ENCODE measurements at regions not wholly inside any gene's neighbourhood (a gene's known extent, or its start where the extent isn't known, plus 50 kb on each side); places are given as distances from the start of the nearest gene placed in this dataset.

DNA sequence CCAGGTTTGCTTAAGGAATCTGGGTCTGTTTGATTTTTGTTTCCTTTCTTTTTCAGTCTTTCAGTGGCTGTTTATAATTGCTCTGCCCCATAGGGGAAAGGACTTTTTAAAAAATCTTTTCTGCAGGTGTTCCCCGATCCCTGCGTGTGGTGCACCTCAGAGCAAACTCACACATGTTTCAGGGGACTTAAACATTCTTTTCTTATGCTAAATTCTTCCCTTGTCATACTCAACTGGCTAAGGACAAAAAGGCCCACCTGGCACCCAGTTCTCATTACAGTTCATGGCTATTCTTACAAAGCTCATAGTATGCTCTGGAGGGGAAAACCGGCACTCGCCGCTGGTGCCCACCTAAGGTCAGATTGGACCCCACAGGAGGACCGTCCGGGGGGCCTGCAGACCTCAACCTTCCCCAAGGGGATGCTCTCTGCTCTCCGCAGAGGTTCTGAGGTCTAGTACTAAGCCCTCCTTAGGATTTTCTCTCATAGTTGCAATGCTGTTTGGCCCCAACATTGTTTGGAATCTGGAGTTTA, 220.3 kb downstream of the HGF start:
- Mint-ChIP-seq H3K27ac (no peak overlapping the region), H3K4me1 (no peaks in the 10 kb centered on the region), H3K9me3 (peaks cover 18% of the 10 kb centered on the region), H3K4me3 (no peak overlapping the region), H3K27me3 (ENCODE audit: low read depth, poor library complexity) (no peaks in the 10 kb centered on the region), H3K36me3 (ENCODE audit: low read depth) (no peaks in the 10 kb centered on the region)
- DNase-seq = no peak
- TF ChIP-seq, protein P1, sequence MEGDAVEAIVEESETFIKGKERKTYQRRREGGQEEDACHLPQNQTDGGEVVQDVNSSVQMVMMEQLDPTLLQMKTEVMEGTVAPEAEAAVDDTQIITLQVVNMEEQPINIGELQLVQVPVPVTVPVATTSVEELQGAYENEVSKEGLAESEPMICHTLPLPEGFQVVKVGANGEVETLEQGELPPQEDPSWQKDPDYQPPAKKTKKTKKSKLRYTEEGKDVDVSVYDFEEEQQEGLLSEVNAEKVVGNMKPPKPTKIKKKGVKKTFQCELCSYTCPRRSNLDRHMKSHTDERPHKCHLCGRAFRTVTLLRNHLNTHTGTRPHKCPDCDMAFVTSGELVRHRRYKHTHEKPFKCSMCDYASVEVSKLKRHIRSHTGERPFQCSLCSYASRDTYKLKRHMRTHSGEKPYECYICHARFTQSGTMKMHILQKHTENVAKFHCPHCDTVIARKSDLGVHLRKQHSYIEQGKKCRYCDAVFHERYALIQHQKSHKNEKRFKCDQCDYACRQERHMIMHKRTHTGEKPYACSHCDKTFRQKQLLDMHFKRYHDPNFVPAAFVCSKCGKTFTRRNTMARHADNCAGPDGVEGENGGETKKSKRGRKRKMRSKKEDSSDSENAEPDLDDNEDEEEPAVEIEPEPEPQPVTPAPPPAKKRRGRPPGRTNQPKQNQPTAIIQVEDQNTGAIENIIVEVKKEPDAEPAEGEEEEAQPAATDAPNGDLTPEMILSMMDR (IDR thresholded peaks at IDR 0.05) = no peak

DNA sequence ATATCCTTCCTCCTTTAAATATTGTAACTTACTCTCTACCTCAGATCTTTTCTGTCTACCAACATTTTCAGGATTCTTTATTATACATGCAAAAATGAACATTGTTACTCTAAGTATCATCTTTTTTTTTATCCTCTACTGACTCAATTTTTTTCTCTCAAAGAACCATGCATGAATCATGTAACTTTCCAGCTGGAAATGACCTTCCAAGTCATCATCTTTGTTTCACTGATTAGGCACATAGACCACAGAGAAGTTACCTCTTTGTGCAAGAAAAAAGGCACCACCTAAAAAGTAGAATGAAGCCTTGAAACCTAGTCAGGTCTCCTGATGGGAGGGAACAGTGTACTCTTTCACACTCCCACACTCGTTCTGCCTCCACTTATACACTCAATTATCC, 234.9 kb downstream of the HGF start:
- no peak for DNase-seq
- H3K9me3 Mint-ChIP-seq = no peaks in the 10 kb centered on the region

DNA sequence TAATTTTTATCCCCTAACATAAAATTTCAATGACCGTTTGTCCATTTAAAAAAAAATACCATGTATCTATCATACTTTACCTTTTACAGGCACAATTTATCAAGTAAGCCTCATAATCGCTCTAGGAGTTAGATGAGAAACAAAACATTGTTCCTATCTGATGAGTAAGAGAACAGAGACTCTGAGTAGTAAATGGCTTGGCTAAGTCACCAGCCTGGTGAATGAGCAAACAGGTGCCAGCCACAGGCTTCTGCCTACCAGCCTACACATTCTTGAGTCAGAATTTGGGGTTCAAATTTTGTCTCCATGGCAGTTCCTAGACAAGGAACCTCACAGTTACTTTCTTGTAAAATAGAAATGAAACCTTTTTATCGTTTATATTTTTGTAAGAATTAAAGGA, 235.4 kb downstream of the HGF start:
- H3K27me3 Mint-ChIP-seq (ENCODE audit: low read depth, poor library complexity) = no peaks in the 10 kb centered on the region
- TF ChIP-seq, protein P1 (IDR thresholded peaks at IDR 0.05) = no peak
- no peak for DNase-seq
- H3K4me3 Mint-ChIP-seq = no peak overlapping the region
- H3K9me3 Mint-ChIP-seq = no peaks in the 10 kb centered on the region
- H3K27ac Mint-ChIP-seq = no peak overlapping the region
- H3K36me3 Mint-ChIP-seq (ENCODE audit: low read depth) = no peaks in the 10 kb centered on the region
- H3K4me1 Mint-ChIP-seq = no peaks in the 10 kb centered on the region

More for the DNA sequence above, 234.9 kb downstream of the HGF start:
- H3K36me3 Mint-ChIP-seq (ENCODE audit: low read depth) = no peaks in the 10 kb centered on the region
- H3K4me3 Mint-ChIP-seq = no peak overlapping the region
- no peaks in the 10 kb centered on the region for H3K27me3 Mint-ChIP-seq (ENCODE audit: low read depth, poor library complexity)
- TF ChIP-seq, protein P1 (IDR thresholded peaks at IDR 0.05) = no peak
- no peaks in the 10 kb centered on the region for H3K4me1 Mint-ChIP-seq
- H3K27ac Mint-ChIP-seq = no peak overlapping the region

DNA sequence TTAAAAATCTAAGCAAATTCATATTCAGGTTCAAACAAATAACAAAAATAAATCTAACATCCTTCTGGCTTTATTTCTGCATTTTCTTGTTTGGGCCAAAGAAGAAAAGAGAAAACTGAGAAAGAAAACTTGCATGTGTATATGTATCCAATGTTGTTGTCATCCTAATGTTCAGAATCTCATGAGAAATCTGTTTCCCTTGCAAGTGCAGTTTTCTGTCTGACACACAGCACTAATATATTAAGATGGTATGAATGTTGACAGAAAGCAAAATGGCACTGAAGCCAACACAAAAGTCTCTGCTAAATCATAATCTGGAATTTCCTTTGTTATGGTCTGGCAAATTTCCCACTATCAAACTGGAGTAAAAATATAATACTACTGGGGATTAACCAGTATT, 235.9 kb downstream of the HGF start:
- Mint-ChIP-seq H3K4me1 (no peaks in the 10 kb centered on the region), H3K36me3 (ENCODE audit: low read depth) (no peaks in the 10 kb centered on the region), H3K4me3 (no peak overlapping the region), H3K9me3 (no peaks in the 10 kb centered on the region), H3K27me3 (ENCODE audit: low read depth, poor library complexity) (no peaks in the 10 kb centered on the region), H3K27ac (no peak overlapping the region)
- TF ChIP-seq, protein P1 (IDR thresholded peaks at IDR 0.05) = no peak
- DNase-seq = no peak

DNA sequence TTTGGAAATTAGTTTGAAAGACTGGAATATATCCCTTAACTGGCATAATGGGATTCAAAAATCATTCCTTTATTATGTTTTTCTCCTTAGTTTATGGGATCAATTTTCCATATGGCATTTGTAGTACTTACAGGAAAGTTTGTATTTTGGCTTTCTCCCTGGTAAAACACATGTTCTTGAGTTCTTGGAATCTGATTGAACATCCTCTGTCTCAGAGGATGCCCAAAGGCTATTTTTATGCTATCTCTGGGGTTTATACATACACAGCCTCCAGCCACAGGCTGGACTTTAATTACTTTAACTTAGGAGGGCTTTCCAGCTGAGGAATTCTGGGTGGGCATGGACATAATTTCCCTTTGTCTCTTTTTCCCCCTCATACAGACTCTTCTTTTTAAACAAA, 236.4 kb downstream of the HGF start:
- TF ChIP-seq, protein P1 (IDR thresholded peaks at IDR 0.05) = no peak
- Mint-ChIP-seq H3K9me3 (no peaks in the 10 kb centered on the region), H3K4me3 (no peak overlapping the region), H3K4me1 (no peaks in the 10 kb centered on the region), H3K27ac (no peak overlapping the region), H3K36me3 (ENCODE audit: low read depth) (no peaks in the 10 kb centered on the region), H3K27me3 (ENCODE audit: low read depth, poor library complexity) (no peaks in the 10 kb centered on the region)
- no peak for DNase-seq

DNA sequence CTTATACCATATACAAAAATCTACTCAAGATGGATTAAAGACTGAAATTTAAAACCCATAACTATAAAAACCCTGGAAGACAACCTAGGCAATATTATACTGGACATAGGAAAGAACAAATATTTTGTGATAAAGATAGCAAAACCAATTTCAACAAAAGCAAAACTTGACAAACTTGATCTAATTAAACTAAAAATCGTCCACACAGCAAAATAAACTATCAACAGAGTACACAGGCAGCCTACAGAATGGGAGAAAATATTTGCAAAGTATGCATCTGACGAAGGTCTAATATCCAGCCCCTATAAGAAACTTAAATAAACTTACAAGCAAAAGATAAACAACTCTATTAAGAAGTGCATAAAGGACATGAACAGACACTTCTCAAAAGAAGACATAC, 240.1 kb downstream of the HGF start:
- no peak for DNase-seq
- TF ChIP-seq, protein P1 (IDR thresholded peaks at IDR 0.05) = no peak
- no peaks in the 10 kb centered on the region for H3K9me3 Mint-ChIP-seq
- H3K27ac Mint-ChIP-seq = no peak overlapping the region
- H3K4me1 Mint-ChIP-seq = no peaks in the 10 kb centered on the region
- no peak overlapping the region for H3K4me3 Mint-ChIP-seq
- no peaks in the 10 kb centered on the region for H3K27me3 Mint-ChIP-seq (ENCODE audit: low read depth, poor library complexity)
- no peaks in the 10 kb centered on the region for H3K36me3 Mint-ChIP-seq (ENCODE audit: low read depth)

Measured in nephron progenitor cell (in vitro differentiated cells).